Ovary (tissue), 3 donors: ENCODE measurements at regions not wholly inside any gene's neighbourhood (a gene's known extent, or its start where the extent isn't known, plus 50 kb on each side); places are given as distances from the start of the nearest gene placed in this dataset.

ENCODE experiments used
- EP300 ChIP-seq: sonication (generic); formaldehyde crosslinking; IDR thresholded peaks from one replicate; pipeline ENCODE4 v1.6.1; 2017; ENCODE audit warnings: antibody characterized with exemption
- POLR2A ChIP-seq: fragments of 450-650 bp; IDR thresholded peaks from one replicate; pipeline ENCODE4 v1.6.1; 2017; ENCODE audit warnings: antibody characterized with exemption, mild to moderate bottlenecking, moderate library complexity
- TF ChIP-seq, protein P1 (sequence below), 3 donors: fragments of 450-650 bp in 2 of 3; fragments of 200-600 bp in 1 of 3; IDR thresholded peaks; one replicate each; pipeline versions ENCODE4 v1.5.1 to v1.8.0; 2016 to 2022; ENCODE audit warnings: antibody characterized with exemption in 3 of 3, mild to moderate bottlenecking in 1 of 3
- donor health status: DM: no; HTN: no; CAD: no.

DNA sequence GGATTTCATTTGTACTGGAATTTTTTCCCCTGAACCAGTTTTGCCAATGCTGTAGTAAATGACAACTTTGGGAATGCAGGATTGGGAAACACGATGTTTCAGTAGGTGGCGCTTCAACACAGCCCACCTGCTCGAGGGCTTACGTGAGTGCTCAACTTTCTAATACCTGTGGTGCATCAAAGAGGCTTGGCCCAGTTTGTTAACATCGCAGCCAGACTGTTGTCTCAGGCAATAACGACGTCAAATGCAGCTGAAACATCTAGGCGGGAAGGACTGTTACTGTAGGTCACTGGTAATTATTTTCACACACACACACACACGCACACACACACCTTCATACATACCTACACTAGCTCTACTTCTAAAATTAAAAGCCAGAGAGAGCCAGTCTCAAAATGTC is 815.5 kb upstream of the SLC35B3 start:
- no peak for TF ChIP-seq POLR2A
- TF ChIP-seq, protein P1, sequence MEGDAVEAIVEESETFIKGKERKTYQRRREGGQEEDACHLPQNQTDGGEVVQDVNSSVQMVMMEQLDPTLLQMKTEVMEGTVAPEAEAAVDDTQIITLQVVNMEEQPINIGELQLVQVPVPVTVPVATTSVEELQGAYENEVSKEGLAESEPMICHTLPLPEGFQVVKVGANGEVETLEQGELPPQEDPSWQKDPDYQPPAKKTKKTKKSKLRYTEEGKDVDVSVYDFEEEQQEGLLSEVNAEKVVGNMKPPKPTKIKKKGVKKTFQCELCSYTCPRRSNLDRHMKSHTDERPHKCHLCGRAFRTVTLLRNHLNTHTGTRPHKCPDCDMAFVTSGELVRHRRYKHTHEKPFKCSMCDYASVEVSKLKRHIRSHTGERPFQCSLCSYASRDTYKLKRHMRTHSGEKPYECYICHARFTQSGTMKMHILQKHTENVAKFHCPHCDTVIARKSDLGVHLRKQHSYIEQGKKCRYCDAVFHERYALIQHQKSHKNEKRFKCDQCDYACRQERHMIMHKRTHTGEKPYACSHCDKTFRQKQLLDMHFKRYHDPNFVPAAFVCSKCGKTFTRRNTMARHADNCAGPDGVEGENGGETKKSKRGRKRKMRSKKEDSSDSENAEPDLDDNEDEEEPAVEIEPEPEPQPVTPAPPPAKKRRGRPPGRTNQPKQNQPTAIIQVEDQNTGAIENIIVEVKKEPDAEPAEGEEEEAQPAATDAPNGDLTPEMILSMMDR (IDR thresholded peaks at IDR 0.05): no peak
- TF ChIP-seq EP300: no peak
